HepG2 (cell line): ENCODE measurements at regions not wholly inside any gene's neighbourhood (a gene's known extent, or its start where the extent isn't known, plus 50 kb on each side); places are given as distances from the start of the nearest gene placed in this dataset.

ENCODE experiments used
- ATAC-seq: fragments of 200-7000 bp; cut with Tn5 transposase; 3 replicates; pipeline ENCODE4 v1.9.1; 2020; ENCODE audit warnings: mild to moderate bottlenecking, moderate library complexity
- BruUV-seq: library from RNA; stranded (reverse); fragments of 400-500 nt; replicated peaks from 2 replicates; lab custom pipeline; 2021; lab: Mats Ljungman, UMichigan
- CTCF ChIA-PET: fragments of 300-600 bp; formaldehyde crosslinking; extraction: SDS; loops from one replicate; lab custom pipeline; 2021; ENCODE audit warnings: low total read pairs, inconsistent platforms, low intra/inter-chr PET ratio; lab: Yijun Ruan, JAX
- POLR2A ChIA-PET: fragments of 350-600 bp; sonication (Branson Sonifier 250); formaldehyde crosslinking; loops from one replicate; lab custom pipeline; 2020; ENCODE audit warnings: antibody characterized with exemption, inconsistent platforms; lab: Yijun Ruan, JAX
- DNase-seq: peaks from one replicate; pipeline ENCODE4 v3.0.0-alpha.2; 2015; ENCODE audit warnings: low spot score
- FAIRE-seq: peaks from 3 replicates; lab custom pipeline; 2011; peaks lifted over from hg19 to GRCh38; lab: Jason Lieb, UNC
- H2AFZ ChIP-seq: one replicate; pipeline ENCODE4 v1.6.1; 2011; ENCODE audit warnings: low read length, inconsistent platforms
- H3K27ac ChIP-seq: fragments of 300-600 bp; 3 replicates; pipeline ENCODE4 v1.8.0; 2011; ENCODE audit warnings: mixed run types, mild to moderate bottlenecking, mixed read lengths, low read length, inconsistent platforms; ENCODE audit not compliant: insufficient read depth; ENCODE audit errors: extremely low read length
- H3K27me3 ChIP-seq, 2 experiments: fragments of 200-600 bp in 1 of 2; 2 replicates in 1 of 2; 3 replicates in 1 of 2; pipeline versions ENCODE4 v1.6.0 to v1.8.0; 2011; ENCODE audit warnings: low read length in 2 of 2, mild to moderate bottlenecking in 2 of 2, moderate library complexity in 2 of 2, inconsistent platforms in 1 of 2; ENCODE audit not compliant: insufficient read depth in 2 of 2, control insufficient read depth in 1 of 2
- H3K36me3 ChIP-seq, 2 experiments: fragments of 200-600 bp in 1 of 2; replicated peaks in 1 of 2; 2 replicates in 1 of 2; 3 replicates in 1 of 2; pipeline versions ENCODE4 v1.5.1 to v1.8.0; 2011; ENCODE audit warnings: low read length in 2 of 2, inconsistent platforms in 1 of 2; ENCODE audit not compliant: insufficient read depth in 2 of 2, control insufficient read depth in 1 of 2
- H3K4me1 ChIP-seq: 2 replicates; pipeline ENCODE4 v1.5.1; 2012; ENCODE audit warnings: low read length, inconsistent platforms; ENCODE audit not compliant: insufficient read depth
- H3K4me2 ChIP-seq: 2 replicates; pipeline ENCODE4 v1.6.0; 2011; ENCODE audit warnings: low read depth, low read length, inconsistent platforms
- H3K4me3 ChIP-seq, 3 experiments: fragments of 200-600 bp in 1 of 3; sonication (generic), shearing (Covaris generic) in 1 of 3; replicated peaks in 1 of 3; 2 replicates each; pipeline ENCODE4 v1.5.1; 2011 to 2016; ENCODE audit warnings: low read length in 3 of 3, inconsistent platforms in 2 of 3, low read depth in 2 of 3, mild to moderate bottlenecking in 2 of 3, control low read depth in 1 of 3, mixed read lengths in 1 of 3; ENCODE audit not compliant: insufficient read depth in 1 of 3
- H3K79me2 ChIP-seq: one replicate; pipeline ENCODE4 v1.6.1; 2011; ENCODE audit warnings: low read length, inconsistent platforms; ENCODE audit not compliant: insufficient read depth
- H3K9ac ChIP-seq: 2 replicates; pipeline ENCODE4 v1.6.0; 2011; ENCODE audit warnings: mild to moderate bottlenecking, low read depth, low read length, inconsistent platforms; ENCODE audit not compliant: insufficient read depth
- H3K9me3 ChIP-seq: 2 replicates; pipeline ENCODE4 v1.5.1; 2012; ENCODE audit warnings: mild to moderate bottlenecking, low read length
- H4K20me1 ChIP-seq: 2 replicates; pipeline ENCODE4 v1.6.0; 2011; ENCODE audit warnings: inconsistent platforms, mild to moderate bottlenecking, low read length, moderate library complexity; ENCODE audit not compliant: insufficient read depth
- ATF3 ChIP-seq: sonication (generic); formaldehyde crosslinking; IDR thresholded peaks from 2 replicates; pipeline ENCODE4 v1.4.0; 2020; ENCODE audit warnings: missing genetic modification reagents
- DPF2 ChIP-seq: sonication (generic); formaldehyde crosslinking; IDR thresholded peaks from 2 replicates; pipeline ENCODE4 v1.4.0; 2020; ENCODE audit warnings: mild to moderate bottlenecking, low read depth, missing genetic modification reagents, borderline replicate concordance
- KLF11 ChIP-seq: IDR thresholded peaks from 2 replicates; pipeline ENCODE4 v1.6.1; 2016; ENCODE audit warnings: missing compliant biosample characterization
- KLF13 ChIP-seq: sonication (generic); formaldehyde crosslinking; IDR thresholded peaks from 2 replicates; pipeline ENCODE4 v1.4.0; 2020; ENCODE audit warnings: mild to moderate bottlenecking, missing genetic modification reagents
- ZFX ChIP-seq: sonication (generic); formaldehyde crosslinking; IDR thresholded peaks from 2 replicates; pipeline ENCODE4 v1.4.0; 2020; ENCODE audit warnings: mild to moderate bottlenecking, low read depth, missing genetic modification reagents, moderate library complexity
- ZNF34 ChIP-seq: sonication (generic); formaldehyde crosslinking; IDR thresholded peaks from 2 replicates; pipeline ENCODE4 v1.4.0; 2020; ENCODE audit warnings: mild to moderate bottlenecking, missing genetic modification reagents, borderline replicate concordance
- ZNF362 ChIP-seq: sonication (generic); formaldehyde crosslinking; IDR thresholded peaks from 2 replicates; pipeline ENCODE4 v1.4.0; 2020; ENCODE audit warnings: missing genetic modification reagents, mild to moderate bottlenecking, borderline replicate concordance
- WGBS: methylation state at CpG from one replicate; pipeline ENCODE4 v1.1.6; 2017; ENCODE audit warnings: low lambda C conversion rate; 5-methylcytosine and 5-hydroxymethylcytosine counted together
- in situ Hi-C: cut with HindIII; loops from 2 replicates; pipeline ENCODE4 v1.10.0; 2017; ENCODE audit warnings: low pct_unique_long_range_greater_than_20kb; ENCODE audit not compliant: extremely low pct_ligation_motif_present
- intact Hi-C: fragments of 100-400 bp; cut with micrococcal nuclease; formaldehyde crosslinking; loops from one replicate; pipeline ENCODE4 v1.10.0; 2022; ENCODE audit not compliant: unreplicated experiment
- TF ChIP-seq, protein P1 (sequence below): sonication (generic); formaldehyde crosslinking; IDR thresholded peaks from 2 replicates; pipeline ENCODE4 v1.5.0; 2020; ENCODE audit warnings: mild to moderate bottlenecking, missing genetic modification reagents
- TF ChIP-seq, protein P2 (sequence below): sonication (generic); formaldehyde crosslinking; IDR thresholded peaks from 2 replicates; pipeline ENCODE4 v1.8.0; 2022; ENCODE audit warnings: missing genetic modification reagents, mild to moderate bottlenecking, moderate library complexity, borderline replicate concordance

GRCh38 chr3:107981471-107982111, 109.2 kb downstream of the CD47 start:
- Histone ChIP-seq H3K36me3 (no peaks in the 10 kb centered on the region), H3K4me2 (no peak overlapping the region), H3K27me3 (no peaks in the 10 kb centered on the region; a peak in 1 of 5 replicates), H3K79me2 (no peaks in the 10 kb centered on the region), H3K9ac (no peak overlapping the region), H3K4me1 (no peaks in the 10 kb centered on the region), H2AFZ (no peak overlapping the region), H3K9me3 (no peaks in the 10 kb centered on the region), H4K20me1 (no peaks in the 10 kb centered on the region), H3K4me3 (no peak overlapping the region), H3K27ac (no peak overlapping the region)
- in situ Hi-C loops (no loop called here), intact Hi-C loops (no loop called here)
- FAIRE-seq = no peak
- WGBS = 7% methylated on average over 5 of the region's 7 CpGs
- POLR2A ChIA-PET = no interaction called here
- no peak for DNase-seq
- BruUV-seq = no TSS peak
- TF ChIP-seq ZNF34 (CRISPR knock-in tag) = no peak
- TF ChIP-seq ZNF362 (CRISPR knock-in tag) = no peak
- TF ChIP-seq, protein P1, sequence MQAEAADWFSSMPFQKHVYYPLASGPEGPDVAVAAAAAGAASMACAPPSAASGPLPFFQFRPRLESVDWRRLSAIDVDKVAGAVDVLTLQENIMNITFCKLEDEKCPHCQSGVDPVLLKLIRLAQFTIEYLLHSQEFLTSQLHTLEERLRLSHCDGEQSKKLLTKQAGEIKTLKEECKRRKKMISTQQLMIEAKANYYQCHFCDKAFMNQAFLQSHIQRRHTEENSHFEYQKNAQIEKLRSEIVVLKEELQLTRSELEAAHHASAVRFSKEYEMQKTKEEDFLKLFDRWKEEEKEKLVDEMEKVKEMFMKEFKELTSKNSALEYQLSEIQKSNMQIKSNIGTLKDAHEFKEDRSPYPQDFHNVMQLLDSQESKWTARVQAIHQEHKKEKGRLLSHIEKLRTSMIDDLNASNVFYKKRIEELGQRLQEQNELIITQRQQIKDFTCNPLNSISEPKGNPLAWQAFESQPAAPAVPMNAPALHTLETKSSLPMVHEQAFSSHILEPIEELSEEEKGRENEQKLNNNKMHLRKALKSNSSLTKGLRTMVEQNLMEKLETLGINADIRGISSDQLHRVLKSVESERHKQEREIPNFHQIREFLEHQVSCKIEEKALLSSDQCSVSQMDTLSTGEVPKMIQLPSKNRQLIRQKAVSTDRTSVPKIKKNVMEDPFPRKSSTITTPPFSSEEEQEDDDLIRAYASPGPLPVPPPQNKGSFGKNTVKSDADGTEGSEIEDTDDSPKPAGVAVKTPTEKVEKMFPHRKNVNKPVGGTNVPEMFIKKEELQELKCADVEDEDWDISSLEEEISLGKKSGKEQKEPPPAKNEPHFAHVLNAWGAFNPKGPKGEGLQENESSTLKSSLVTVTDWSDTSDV (CRISPR knock-in tag) = no peak
- no peak for TF ChIP-seq DPF2 (CRISPR knock-in tag)
- no peak for TF ChIP-seq ATF3
- TF ChIP-seq KLF11 (CRISPR knock-in tag) = no peak
- TF ChIP-seq KLF13 = no peak
- TF ChIP-seq, protein P2, sequence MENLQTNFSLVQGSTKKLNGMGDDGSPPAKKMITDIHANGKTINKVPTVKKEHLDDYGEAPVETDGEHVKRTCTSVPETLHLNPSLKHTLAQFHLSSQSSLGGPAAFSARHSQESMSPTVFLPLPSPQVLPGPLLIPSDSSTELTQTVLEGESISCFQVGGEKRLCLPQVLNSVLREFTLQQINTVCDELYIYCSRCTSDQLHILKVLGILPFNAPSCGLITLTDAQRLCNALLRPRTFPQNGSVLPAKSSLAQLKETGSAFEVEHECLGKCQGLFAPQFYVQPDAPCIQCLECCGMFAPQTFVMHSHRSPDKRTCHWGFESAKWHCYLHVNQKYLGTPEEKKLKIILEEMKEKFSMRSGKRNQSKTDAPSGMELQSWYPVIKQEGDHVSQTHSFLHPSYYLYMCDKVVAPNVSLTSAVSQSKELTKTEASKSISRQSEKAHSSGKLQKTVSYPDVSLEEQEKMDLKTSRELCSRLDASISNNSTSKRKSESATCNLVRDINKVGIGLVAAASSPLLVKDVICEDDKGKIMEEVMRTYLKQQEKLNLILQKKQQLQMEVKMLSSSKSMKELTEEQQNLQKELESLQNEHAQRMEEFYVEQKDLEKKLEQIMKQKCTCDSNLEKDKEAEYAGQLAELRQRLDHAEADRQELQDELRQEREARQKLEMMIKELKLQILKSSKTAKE = no peak
- TF ChIP-seq ZFX (CRISPR knock-in tag) = no peak
- ATAC-seq = peak; percentile 46; the same call in 2 of the 3 replicates
- CTCF ChIA-PET = no interaction called here
